GM04503 (cell line): ENCODE measurements at regions not wholly inside any gene's neighbourhood (a gene's known extent, or its start where the extent isn't known, plus 50 kb on each side); places are given as distances from the start of the nearest gene placed in this dataset.

Experiments
- DNase-seq: peaks from one replicate; pipeline ENCODE4 v3.0.0-alpha.2; 2012; ENCODE audit warnings: low read depth

DNA sequence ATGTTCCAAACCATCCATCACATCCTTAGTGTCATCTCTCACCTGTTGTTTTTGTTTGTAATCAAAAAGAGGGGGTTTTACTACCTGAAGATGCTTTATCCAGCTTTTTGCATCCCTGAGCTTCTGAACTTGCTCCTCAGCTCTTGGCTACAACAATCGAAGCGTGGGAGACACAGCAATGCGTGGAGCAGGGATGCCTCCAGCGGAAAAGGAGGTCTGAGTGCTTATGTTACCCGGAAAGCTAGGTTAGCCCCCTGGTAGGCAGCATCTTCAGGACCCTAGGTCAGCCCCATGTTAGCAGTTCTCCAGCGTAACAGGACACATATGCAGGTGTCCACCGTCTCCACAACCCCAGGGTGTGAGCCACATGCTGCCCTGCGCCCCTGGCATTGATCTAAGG, 141.5 kb downstream of the RRAGC start:
- DNase-seq, result no peak

- no peak for DNase-seq
Measured at GRCh38 chr1:38716229-38716628, 143.3 kb downstream of the RRAGC start.

DNA sequence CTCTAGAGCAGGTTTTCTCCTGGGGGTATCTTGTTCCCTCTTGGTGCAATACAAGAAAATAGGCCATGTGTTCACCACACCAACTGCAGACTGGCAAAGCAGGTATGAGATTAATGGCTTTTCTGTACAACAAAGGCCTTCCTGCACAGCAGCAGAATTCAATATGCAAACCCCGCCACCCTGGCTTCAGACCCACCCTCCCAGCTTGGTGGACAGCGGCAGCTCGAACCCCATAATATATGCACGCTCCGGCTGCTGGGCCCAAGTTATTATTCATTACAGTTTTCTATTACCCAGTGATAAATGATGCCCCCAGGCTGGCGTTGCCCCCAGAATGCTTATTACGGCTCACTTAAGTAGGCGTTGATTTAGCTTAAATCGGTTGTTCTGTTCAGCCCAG, 144.2 kb downstream of the RRAGC start:
- no peak for DNase-seq

DNA sequence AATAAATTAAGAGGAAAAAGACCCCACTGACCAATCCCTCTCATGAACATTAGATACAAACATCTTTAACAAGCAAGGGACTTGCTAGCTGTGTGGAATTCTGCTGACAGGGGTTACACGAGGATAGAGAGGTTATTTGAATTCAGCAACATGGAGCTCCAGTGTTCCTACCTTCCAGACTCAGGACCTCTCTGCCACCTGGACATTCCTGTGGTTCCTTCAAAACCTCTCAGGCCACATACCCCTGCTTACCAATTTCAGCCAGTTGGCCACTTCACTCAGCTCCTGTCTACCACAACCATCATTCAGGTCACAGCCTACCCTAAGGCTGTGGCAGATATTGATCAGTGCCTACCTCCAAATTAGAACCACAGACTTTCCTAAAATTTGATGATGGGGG, 147.5 kb downstream of the RRAGC start:
- no peak for DNase-seq

- DNase-seq, result no peak
Measured at GRCh38 chr1:38708701-38709258, 150.8 kb downstream of the RRAGC start.

DNA sequence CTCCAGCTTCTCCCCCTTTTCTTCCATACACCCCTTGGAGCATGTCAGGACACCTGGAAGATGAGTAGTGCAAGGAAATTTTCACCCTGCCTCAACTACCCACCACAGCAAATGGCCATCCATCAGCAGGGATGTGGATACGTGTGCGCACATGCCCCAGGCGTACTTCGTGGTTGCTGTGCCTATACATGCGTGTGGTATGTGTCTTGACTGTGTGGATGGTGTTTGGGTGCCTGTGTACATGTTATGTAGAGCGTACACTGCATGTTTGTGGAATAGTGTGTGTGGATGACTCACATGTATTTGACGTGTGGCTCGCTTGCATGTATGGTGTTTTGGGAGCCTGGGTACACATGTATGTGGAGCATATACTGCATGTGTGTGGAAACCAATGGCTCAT, 158.5 kb downstream of the RRAGC start:
- no peak for DNase-seq

- DNase-seq, result no peak
Measured at GRCh38 chr1:38700077-38700470, 159.5 kb downstream of the RRAGC start.

- no peak for DNase-seq
Measured at GRCh38 chr1:38699330-38700076, 160.1 kb downstream of the RRAGC start.

DNA sequence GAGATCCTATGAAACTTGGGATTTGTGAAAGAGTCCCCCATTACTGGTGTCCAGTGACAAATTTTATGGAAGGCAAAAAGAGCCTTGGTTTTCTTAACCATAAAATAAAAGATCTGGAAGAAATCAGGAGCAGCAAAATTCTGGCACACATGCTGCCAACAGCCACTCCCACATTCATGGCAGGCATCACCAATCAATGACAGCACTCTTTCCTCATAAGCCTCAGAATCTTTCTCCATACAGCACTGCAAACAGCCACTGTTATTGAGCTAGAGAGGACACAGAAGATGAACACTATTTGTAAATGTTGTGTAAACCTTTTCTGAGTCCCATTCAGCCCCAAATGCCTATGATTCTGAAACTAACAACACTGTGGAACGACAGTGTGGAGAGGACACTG, 162.2 kb downstream of the RRAGC start:
- DNase-seq, result no peak

GRCh38 chr1:38696371-38696770, 163.2 kb downstream of the RRAGC start:
- DNase-seq, result no peak

DNA sequence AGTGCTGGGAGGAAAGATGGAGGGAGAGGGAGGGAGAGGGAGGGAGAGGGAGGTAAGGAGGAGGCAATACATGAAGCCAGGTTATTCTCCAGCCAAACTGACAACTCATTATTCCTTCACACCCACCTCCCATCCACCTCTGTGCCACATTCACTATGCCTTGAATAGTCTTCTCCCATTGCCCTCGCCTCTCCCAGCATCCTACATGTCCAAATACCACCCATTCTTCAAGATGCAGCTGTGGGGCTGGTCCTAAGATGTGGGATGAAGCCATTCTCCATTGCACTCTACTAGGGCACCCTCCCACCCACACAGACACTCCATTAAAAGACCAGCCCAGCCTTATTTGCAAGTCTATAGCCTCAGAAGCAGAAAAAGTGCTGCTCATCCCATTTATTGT, 165.8 kb downstream of the RRAGC start:
- DNase-seq, result no peak

- no peak for DNase-seq
Measured at GRCh38 chr1:38693031-38693430, 166.5 kb downstream of the RRAGC start.

DNA sequence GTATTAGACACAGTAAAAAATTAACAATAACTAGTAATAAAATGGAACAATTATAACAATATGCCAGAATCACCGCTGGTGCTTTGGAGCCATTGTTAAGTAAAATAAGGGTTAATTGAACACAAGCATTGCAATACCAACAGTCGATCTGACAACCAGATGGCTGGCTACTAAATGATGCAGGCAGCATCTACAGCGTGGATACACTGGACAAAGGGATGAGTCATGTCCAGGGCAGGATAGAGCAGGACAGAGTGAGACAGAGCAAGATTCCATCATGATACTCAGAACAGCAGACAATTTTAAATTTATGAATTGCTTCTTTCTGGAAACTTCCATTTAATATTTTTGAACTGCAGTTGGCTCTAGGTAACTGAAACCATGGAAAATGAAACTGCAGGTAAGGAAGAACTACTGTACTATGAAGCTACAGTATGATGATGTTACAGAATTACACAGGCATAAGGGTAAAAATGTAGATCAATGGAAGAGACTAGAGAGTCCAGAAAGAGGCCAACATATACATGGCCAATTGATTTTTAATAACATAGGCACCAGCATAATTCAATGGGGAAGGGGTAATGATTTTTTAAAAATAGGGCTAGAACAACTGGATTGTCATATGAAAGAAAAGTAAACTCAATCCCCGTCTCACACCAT, 168.7 kb downstream of the RRAGC start:
- no peak for DNase-seq

DNA sequence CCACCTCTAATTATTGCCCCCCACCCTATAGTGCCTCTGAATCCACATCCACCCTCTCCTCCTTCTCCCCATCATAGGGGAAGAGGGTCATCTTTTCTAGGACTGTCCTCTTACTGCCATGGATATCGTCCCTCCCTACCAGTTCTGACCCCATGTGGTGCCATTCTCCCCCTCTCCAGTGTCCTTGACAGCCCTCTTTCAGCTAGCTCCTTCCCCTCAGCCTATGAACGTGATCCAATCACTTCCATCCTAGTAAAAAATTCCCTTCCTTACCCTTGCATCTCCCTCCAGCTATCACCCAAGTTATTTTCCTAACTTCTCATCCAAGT, 172.7 kb downstream of the RRAGC start:
- no peak for DNase-seq

DNA sequence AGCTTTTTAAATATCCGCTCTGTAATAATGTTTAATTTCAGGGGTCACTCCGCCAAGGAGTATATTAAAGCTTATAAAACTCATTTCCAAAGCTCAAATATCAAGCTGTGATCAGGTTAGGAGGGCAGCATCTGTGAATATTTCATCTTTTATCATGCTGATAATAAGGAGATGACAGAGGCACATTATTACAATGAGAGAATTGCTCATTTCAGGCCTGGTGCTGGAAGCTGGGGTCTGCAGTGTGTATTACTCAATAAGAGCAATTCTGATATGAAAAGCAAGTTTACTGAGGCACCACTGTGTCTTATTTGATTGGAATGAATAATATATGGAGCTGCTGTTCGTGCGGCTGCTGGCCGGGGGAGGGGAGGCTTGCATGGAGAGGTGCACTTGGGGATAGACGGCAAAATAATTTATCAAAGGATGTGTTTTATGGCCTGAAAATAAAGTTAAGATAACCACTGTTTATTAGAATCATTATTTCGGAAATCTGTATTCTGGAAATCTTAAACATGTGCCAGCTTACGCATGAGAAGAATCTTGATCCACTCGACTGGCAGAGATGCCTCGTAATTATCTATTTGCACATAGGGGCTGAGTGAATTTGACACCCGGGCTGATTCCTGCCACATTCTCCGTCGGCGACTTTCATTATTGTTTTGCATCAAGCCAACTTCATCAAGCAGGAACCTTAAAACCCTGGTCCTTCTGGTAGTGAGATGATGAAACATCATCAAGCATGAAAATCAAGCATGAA, 173.2 kb downstream of the RRAGC start:
- no peak for DNase-seq

DNA sequence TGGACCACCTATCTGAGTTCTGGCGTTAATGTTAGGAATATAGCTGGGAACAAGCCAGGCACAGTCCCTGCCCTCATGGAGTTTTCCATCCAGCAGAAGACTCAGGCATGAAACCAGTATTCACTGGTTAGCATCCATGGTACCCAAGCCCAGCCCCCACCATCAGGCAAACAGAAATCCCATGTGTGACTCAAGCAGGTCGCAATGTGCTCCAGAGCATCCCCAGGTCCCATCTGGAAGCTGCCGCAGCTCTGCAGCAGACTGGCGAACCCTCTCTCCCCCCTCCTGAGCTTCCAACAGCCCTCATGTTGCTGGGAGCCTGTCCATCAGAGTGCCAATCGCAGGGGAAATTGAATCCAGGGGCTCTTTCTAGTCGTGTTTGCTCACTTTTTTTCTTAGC, 174.2 kb downstream of the RRAGC start:
- DNase-seq, result no peak

- DNase-seq, result no peak
Measured at GRCh38 chr1:38680801-38681510, 178.6 kb downstream of the RRAGC start.

- no peak for DNase-seq
Measured at GRCh38 chr1:38677756-38678155, 181.8 kb downstream of the RRAGC start.

- no peak for DNase-seq
Measured at GRCh38 chr1:38677311-38677710, 182.3 kb downstream of the RRAGC start.

DNA sequence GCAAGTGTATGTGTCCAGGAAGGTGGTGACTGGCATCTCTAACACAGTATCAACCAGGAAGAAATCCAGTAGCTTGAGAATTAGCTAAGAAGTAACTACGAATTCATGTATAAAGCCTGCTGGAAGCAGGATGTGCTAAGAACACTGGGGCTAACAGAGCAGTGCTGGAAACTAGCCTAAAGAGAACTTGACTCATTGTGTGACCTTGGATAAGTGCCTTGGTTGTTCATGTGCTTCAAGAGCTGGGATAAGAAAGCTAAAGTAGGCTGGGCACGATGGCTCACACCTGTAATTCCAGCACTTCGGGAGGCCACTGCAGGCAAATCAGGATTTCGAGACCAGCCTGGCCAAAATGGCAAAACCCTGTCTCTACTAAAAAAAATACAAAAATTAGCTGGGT, 186.9 kb downstream of the RRAGC start:
- DNase-seq, result no peak

GRCh38 chr1:38671221-38671620, 188.4 kb downstream of the RRAGC start:
- DNase-seq, result no peak

DNA sequence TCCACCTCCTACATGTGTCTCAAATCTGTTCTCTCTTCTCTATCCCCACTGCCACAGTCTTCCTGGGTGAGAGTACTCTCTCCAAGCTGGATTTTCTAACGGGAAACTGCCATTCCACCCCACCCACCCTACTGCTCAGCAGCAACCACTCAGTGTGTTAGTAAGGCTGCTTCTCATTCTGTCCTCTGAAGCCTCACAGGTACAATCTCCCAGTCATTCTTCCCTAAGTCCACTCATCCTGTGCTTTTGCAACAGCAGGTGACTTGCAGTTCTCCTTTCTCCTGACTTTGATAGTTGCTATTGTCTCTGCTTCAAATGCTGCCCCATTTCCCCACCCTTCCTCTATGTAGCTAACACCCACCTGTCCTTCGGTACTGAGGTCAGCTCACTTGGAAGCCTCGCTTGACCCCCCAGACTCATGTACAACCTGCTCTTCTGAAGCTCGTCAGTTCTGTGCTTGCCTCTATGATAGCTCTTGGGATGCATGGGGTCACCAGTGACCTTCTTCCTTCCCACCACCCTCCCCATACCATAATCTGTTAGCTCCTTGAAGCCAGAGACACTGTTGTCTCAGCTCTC, 188.9 kb downstream of the RRAGC start:
- no peak for DNase-seq
